Panc1 (cell line): ENCODE measurements at regions not wholly inside any gene's neighbourhood (a gene's known extent, or its start where the extent isn't known, plus 50 kb on each side); places are given as distances from the start of the nearest gene placed in this dataset.

Experiments
- CTCF ChIP-seq: fragments of 450-650 bp; IDR thresholded peaks from 2 replicates; pipeline ENCODE4 v1.5.1; 2017; ENCODE audit warnings: mild to moderate bottlenecking
- TF ChIP-seq, protein P1 (sequence below), 2 experiments: IDR thresholded peaks; 2 replicates each; pipeline ENCODE4 v1.6.1; 2011 to 2012; ENCODE audit warnings: low read depth in 2 of 2, control low read depth in 1 of 2, low read length in 1 of 2, mild to moderate bottlenecking in 1 of 2, moderate library complexity in 1 of 2; ENCODE audit not compliant: insufficient read depth in 1 of 2

DNA sequence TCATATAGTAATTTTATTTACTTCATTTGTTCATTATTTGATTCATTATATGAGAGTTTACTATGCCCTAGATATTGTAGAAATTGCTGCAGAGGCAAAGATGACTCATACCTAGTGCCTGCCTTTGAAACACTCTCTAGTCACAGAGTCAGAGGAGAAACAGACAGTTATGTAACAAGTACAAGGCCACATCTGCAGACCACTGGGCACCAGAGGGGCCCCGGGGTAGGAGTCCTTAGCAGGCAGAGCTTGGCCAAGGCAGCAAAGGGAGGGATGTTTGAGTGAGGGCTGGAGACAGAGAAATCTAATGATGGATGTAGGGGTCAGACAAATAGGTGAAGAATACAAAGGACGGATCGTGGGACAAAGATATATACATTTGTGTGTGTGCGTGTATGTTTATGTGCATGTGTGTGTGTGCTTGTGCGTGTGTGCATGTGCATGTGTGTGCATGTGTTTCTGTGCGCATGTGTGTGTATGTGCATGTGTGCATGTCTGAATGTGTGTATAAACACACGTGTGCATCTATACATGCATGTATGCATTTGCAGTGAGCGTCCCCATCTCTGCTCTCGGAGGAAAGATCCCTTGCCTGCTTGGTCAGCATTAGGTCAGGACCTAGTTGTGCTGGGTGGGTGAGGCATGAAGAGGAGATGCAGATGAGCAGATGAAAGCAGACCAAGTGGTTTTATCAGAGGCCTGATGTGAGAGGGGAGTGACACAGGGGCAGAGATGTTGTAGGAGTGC lies 170.6 kb upstream of the MYT1L start:
- TF ChIP-seq CTCF = no peak
- TF ChIP-seq, protein P1, sequence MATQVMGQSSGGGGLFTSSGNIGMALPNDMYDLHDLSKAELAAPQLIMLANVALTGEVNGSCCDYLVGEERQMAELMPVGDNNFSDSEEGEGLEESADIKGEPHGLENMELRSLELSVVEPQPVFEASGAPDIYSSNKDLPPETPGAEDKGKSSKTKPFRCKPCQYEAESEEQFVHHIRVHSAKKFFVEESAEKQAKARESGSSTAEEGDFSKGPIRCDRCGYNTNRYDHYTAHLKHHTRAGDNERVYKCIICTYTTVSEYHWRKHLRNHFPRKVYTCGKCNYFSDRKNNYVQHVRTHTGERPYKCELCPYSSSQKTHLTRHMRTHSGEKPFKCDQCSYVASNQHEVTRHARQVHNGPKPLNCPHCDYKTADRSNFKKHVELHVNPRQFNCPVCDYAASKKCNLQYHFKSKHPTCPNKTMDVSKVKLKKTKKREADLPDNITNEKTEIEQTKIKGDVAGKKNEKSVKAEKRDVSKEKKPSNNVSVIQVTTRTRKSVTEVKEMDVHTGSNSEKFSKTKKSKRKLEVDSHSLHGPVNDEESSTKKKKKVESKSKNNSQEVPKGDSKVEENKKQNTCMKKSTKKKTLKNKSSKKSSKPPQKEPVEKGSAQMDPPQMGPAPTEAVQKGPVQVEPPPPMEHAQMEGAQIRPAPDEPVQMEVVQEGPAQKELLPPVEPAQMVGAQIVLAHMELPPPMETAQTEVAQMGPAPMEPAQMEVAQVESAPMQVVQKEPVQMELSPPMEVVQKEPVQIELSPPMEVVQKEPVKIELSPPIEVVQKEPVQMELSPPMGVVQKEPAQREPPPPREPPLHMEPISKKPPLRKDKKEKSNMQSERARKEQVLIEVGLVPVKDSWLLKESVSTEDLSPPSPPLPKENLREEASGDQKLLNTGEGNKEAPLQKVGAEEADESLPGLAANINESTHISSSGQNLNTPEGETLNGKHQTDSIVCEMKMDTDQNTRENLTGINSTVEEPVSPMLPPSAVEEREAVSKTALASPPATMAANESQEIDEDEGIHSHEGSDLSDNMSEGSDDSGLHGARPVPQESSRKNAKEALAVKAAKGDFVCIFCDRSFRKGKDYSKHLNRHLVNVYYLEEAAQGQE (IDR thresholded peaks at IDR 0.05; ENCODE audit: insufficient read depth in 1 of 2, low read depth in 2 of 2, low read length in 1 of 2) = no peak
